ENCODE measurements at regions not wholly inside any gene's neighbourhood (a gene's known extent, or its start where the extent isn't known, plus 50 kb on each side); places are given as distances from the start of the nearest gene placed in this dataset.
"Not testable (repeated sequence)": the region's sequence is repeated elsewhere in the genome, so short reads cannot be mapped to it uniquely, and the experiment has no call there.

GRCh38 chr2:235219048-235219447, 267.2 kb downstream of the SH3BP4 start:
- DNase-seq (ENCODE audit: low read depth): no peak

GRCh38 chr2:235220331-235220730, 268.5 kb downstream of the SH3BP4 start:
- DNase-seq (ENCODE audit: low read depth): no peak

- DNase-seq (ENCODE audit: low read depth): peak; percentile 63
Measured at GRCh38 chr2:235223011-235223410, 270.8 kb upstream of the AGAP1 start.

- no peak for DNase-seq (ENCODE audit: low read depth)
Measured at GRCh38 chr2:235224410-235224809, 269.4 kb upstream of the AGAP1 start.

GRCh38 chr2:235225261-235225660, 268.6 kb upstream of the AGAP1 start:
- DNase-seq (ENCODE audit: low read depth): no peak

- no peak for DNase-seq (ENCODE audit: low read depth)
Measured at GRCh38 chr2:235227590-235227989, 266.3 kb upstream of the AGAP1 start.

GRCh38 chr2:235228422-235228821, 265.4 kb upstream of the AGAP1 start:
- not testable (repeated sequence) for DNase-seq (ENCODE audit: low read depth)

DNA sequence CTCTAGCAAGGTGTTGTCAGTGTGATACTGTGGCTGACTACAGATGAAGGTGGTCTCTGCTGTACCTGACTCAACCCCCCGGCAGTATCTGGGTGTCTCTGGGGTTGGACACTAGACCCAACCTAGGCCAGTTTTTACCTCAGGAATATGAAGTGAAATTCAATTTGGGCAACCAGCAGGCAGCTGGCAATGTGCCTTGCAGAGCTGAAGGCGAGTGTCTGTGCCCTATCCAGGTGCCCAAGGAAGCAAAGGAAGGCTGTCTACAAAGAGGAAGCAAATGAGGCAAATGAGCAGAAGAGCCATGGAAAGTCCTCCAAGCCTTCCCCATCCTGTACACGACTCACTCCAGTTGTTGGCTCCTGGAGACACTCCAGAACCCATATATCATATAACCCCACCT, 264.6 kb upstream of the AGAP1 start:
- no peak for DNase-seq (ENCODE audit: low read depth)

- DNase-seq (ENCODE audit: low read depth): peak; percentile 68
Measured at GRCh38 chr2:235230821-235231601, 262.8 kb upstream of the AGAP1 start.

DNA sequence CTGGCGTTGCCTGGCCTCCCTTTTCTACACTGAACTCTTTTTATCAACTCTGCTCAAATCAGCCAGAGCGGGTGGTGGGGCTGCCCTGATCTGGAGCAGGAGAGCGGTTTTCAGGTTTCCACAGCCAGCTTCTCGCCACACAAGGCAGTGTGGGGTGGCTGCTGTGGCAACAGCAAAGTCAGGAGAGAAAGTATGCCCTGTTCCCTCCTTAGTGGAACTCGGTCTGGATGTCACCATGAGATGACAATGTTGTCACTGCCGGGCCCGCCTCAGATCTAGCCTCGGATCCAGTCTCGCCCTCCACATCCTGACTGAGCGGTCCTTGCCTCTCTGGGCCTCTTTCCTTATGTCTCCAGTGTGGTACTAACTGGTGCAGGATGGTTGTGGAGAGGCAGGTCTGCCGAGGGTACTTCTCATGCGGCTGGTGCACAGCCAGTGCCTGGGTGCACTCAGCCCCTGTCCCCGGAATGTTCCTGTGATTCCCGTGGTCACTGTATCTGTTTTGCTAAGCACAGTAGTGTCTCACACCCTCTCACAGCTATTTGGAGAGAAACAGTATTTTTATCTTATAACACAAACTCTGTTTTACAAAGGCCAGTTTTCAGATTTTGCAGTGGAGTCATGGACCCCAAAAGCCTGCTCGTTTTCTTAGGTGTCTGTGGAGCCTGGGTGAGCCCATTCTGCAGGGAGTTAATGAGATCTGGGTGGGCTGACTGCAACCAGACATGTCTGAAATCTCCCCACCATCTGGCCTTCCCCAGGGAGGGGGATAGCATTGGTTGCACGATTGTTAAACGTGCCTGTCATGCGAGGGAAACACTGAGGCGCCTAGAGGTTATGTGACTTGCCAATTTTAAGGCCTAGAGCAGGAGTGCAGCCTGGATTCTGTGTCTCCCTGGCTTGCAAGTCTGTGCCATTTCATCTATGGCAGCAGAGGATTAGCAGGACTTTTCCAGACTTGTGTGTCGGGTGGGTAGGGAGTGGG, 261.1 kb upstream of the AGAP1 start:
- DNase-seq (ENCODE audit: low read depth): no peak

- DNase-seq (ENCODE audit: low read depth): no peak
Measured at GRCh38 chr2:235234736-235235135, 259.1 kb upstream of the AGAP1 start.

- DNase-seq (ENCODE audit: low read depth): no peak
Measured at GRCh38 chr2:235235977-235236767, 257.7 kb upstream of the AGAP1 start.

DNA sequence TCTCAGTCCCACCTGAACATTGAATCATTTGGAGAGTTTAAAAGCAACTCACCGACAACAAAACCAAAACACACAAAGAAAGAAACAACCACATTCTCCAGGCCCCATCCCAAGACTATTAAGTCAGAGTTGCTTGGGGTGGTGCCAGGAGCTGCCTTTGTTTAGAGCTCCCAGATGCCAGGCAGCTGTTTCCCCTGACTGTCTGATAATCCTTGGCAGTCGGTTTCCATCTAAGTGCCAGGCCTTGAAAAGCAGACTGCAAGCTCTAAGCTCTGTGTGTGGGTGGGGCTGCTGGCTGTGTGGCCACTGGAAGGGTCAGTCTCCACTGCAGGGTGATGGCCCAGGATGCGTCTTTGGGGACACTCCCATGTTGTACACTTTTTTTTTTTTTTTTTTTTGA, 255.3 kb upstream of the AGAP1 start:
- DNase-seq (ENCODE audit: low read depth): peak; percentile 45

DNA sequence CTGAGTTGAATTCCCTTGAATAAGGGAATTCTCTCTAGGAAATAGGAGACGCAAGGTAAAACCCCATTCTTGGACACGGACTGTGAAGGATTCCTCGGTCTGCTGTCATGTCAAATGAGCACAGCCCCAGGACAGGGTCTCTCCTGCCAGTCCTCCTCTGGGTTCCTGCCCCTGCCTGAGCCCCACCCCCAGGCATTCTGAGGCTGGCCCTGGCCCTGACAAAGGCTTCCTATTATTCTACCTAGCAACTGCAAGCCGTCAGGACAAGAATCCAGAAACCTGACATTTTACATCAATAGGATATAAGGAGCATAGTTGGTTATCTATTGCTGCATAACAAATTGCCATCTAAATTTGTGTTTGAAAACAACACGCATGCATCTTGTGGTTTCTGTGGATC, 253.3 kb upstream of the AGAP1 start:
- DNase-seq (ENCODE audit: low read depth): no peak

- peak; percentile 90 for DNase-seq (ENCODE audit: low read depth)
Measured at GRCh38 chr2:235244255-235245220, 249.3 kb upstream of the AGAP1 start.

GRCh38 chr2:235247001-235247400, 246.8 kb upstream of the AGAP1 start:
- peak; percentile 30 for DNase-seq (ENCODE audit: low read depth)

- DNase-seq (ENCODE audit: low read depth): peak; percentile 52
Measured at GRCh38 chr2:235255693-235256092, 238.2 kb upstream of the AGAP1 start.

DNA sequence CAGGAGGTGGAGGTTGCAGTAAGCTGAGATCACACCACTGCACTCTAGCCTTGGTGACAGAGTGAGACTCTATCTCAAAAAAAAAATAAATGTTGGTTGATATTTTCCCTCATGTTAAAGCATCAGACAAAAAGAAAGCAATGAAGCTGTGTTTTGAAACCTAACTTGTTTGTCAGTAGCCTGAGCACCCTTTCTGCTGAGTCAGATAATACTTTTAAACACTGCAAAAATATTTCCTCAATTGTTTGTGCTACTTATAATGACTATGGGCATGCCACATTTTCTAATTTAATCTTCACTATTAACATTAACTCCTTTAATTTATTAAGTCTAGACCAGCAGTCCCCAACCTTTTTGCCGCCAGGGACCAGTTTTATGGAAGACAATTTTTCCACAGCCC, 236.3 kb upstream of the AGAP1 start:
- DNase-seq (ENCODE audit: low read depth): no peak

DNA sequence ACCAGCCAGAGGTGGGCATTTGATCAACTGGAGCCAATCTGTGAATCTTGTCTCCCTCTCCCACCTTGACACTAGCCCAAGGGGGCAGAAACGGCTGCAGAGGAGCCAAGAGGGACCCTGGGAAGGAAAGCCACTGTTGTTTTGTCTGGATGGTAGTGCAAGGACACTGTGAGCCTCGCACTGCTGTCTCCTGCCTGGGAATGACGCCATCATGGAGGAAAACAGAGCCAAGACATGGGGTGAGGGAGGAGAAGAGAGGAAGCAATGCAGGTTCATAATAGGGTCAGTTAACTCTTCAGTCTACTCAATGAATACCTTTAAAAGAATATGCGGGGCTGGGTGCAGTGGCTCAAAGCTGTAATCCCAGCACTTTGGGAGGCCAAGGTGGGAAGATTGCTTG, 231.1 kb upstream of the AGAP1 start:
- no peak for DNase-seq (ENCODE audit: low read depth)

GRCh38 chr2:235263205-235264120, 230.4 kb upstream of the AGAP1 start:
- peak; percentile 52 for DNase-seq (ENCODE audit: low read depth)

Data from EH (cell line).